ENCODE measurements at regions not wholly inside any gene's neighbourhood (a gene's known extent, or its start where the extent isn't known, plus 50 kb on each side); places are given as distances from the start of the nearest gene placed in this dataset.

- WGBS, result 79% methylated on average over 6 of the region's 6 CpGs
These were observed 168.7 kb upstream of the ITGB1 start for GRCh38 chr10:33126742-33127141.

DNA sequence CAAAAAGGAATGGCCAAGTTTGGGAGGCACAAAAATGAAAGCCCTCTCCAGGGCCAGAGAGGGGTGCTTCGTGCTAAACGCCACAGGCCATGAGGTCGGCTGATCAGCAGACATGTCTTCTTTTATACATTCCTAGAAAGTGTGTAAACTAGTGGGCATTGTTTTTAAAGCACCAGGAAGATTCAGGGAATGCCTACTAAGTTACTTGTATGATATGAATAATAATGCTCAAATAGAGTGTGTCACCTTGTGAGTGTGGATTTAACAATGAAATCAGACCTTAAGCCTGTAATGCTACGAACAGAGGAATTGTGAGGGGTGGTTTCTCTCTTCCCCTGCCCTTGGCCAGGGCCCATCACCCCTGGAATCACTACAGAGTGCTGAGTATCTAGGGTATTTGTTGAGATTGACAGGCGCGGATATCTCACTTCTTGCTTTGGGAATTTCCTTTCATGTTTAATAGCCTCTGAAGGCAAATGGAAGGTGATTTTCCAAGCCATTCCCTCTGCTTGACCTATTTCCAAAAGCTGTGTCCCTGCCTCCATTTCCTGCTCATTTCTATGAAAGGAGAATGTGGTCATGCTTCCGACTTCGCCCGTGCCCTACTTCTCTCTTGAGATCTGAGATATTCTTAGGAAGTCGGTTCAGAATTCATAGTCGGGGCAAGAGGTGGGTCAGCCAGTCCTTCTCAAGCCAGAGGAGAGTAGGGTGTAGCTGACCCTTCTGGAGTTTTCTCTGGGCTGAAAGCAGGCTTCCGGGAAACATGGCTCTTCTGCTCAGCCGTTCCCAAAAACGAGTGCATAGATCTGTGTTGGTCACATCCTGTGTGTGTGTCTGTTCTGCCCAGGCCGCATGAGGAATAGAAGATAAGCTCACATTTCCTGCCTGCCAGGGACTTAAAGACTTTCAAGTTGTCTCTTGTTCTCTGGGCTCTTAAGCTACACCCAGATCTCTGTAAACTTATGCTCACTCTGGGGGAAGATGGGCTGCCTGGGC is 167.8 kb upstream of the ITGB1 start:
- TF ChIP-seq HNF4A (conservative IDR thresholded peaks at IDR 0.05), result no peak
- peak; percentile 43 for TF ChIP-seq YY1 (IDR thresholded peaks at IDR 0.05)
- peak in 1 of 2 donors; percentile 3 for TF ChIP-seq RAD21 (IDR thresholded peaks at IDR 0.05)
- TF ChIP-seq, protein P1, sequence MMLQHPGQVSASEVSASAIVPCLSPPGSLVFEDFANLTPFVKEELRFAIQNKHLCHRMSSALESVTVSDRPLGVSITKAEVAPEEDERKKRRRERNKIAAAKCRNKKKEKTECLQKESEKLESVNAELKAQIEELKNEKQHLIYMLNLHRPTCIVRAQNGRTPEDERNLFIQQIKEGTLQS (IDR thresholded peaks at IDR 0.05), result no peak
- TF ChIP-seq TAF1 (conservative IDR thresholded peaks at IDR 0.05), result no peak
- no peak for TF ChIP-seq RXRA (IDR thresholded peaks at IDR 0.05)
- TF ChIP-seq JUND (IDR thresholded peaks at IDR 0.05), result no peak
- TF ChIP-seq SP1 (IDR thresholded peaks at IDR 0.05), result peak; percentile 14
- peak; percentile 67 for TF ChIP-seq NR2F2 (IDR thresholded peaks at IDR 0.05)
- H3K27ac ChIP-seq (ENCODE audit: low read depth in 1 of 2, low read length in 2 of 2), result peak overlapping the region; percentile 60 to 75
- H3K4me1 ChIP-seq (ENCODE audit: control insufficient read depth in 4 of 4, insufficient read depth in 4 of 4, low read length in 3 of 4), result peaks cover 0 to 1% (median 0%) of the 10 kb centered on the region in 4 donors
- no peak overlapping the region for H3K4me3 ChIP-seq (ENCODE audit: low read depth in 1 of 3, low read length in 3 of 3)
- WGBS, result 78% methylated on average over 15 of the region's 15 CpGs
- no peak overlapping the region for H3K9ac ChIP-seq (ENCODE audit: low read depth in 1 of 2, low read length in 2 of 2)
- no peaks in the 10 kb centered on the region for H3K36me3 ChIP-seq (ENCODE audit: control insufficient read depth in 4 of 4, insufficient read depth in 3 of 4, low read depth in 1 of 4, low read length in 3 of 4)
- no peaks in the 10 kb centered on the region for H3K9me3 ChIP-seq (ENCODE audit: control insufficient read depth in 4 of 4, low read length in 3 of 4)
- H3K27me3 ChIP-seq (ENCODE audit: control insufficient read depth in 4 of 4, insufficient read depth in 4 of 4, low read length in 3 of 4), result no peaks in the 10 kb centered on the region
- DNase-seq (ENCODE audit: low spot score), result no peak

More at GRCh38 chr10:33126742-33127141, 168.7 kb upstream of the ITGB1 start:
- no peaks in the 10 kb centered on the region for H3K9me3 ChIP-seq (ENCODE audit: control insufficient read depth in 4 of 4, low read length in 3 of 4)
- H3K4me1 ChIP-seq (ENCODE audit: control insufficient read depth in 4 of 4, insufficient read depth in 4 of 4, low read length in 3 of 4), result peaks cover 0 to 1% (median 0%) of the 10 kb centered on the region in 4 donors
- TF ChIP-seq GABPA (IDR thresholded peaks at IDR 0.05 in 1 of 2, conservative IDR thresholded peaks at IDR 0.05 in 1 of 2) (no peak), JUND (IDR thresholded peaks at IDR 0.05) (no peak), FOXA1 (IDR thresholded peaks at IDR 0.05) (no peak), TAF1 (conservative IDR thresholded peaks at IDR 0.05) (no peak), SP1 (IDR thresholded peaks at IDR 0.05) (no peak), FOXA2 (IDR thresholded peaks at IDR 0.05) (no peak), RAD21 (IDR thresholded peaks at IDR 0.05) (no peak), YY1 (IDR thresholded peaks at IDR 0.05) (no peak)
- TF ChIP-seq, protein P2, sequence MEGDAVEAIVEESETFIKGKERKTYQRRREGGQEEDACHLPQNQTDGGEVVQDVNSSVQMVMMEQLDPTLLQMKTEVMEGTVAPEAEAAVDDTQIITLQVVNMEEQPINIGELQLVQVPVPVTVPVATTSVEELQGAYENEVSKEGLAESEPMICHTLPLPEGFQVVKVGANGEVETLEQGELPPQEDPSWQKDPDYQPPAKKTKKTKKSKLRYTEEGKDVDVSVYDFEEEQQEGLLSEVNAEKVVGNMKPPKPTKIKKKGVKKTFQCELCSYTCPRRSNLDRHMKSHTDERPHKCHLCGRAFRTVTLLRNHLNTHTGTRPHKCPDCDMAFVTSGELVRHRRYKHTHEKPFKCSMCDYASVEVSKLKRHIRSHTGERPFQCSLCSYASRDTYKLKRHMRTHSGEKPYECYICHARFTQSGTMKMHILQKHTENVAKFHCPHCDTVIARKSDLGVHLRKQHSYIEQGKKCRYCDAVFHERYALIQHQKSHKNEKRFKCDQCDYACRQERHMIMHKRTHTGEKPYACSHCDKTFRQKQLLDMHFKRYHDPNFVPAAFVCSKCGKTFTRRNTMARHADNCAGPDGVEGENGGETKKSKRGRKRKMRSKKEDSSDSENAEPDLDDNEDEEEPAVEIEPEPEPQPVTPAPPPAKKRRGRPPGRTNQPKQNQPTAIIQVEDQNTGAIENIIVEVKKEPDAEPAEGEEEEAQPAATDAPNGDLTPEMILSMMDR (IDR thresholded peaks at IDR 0.05; ENCODE audit: low read depth, low read length, missing input control), result no peak
- TF ChIP-seq, protein P3, sequence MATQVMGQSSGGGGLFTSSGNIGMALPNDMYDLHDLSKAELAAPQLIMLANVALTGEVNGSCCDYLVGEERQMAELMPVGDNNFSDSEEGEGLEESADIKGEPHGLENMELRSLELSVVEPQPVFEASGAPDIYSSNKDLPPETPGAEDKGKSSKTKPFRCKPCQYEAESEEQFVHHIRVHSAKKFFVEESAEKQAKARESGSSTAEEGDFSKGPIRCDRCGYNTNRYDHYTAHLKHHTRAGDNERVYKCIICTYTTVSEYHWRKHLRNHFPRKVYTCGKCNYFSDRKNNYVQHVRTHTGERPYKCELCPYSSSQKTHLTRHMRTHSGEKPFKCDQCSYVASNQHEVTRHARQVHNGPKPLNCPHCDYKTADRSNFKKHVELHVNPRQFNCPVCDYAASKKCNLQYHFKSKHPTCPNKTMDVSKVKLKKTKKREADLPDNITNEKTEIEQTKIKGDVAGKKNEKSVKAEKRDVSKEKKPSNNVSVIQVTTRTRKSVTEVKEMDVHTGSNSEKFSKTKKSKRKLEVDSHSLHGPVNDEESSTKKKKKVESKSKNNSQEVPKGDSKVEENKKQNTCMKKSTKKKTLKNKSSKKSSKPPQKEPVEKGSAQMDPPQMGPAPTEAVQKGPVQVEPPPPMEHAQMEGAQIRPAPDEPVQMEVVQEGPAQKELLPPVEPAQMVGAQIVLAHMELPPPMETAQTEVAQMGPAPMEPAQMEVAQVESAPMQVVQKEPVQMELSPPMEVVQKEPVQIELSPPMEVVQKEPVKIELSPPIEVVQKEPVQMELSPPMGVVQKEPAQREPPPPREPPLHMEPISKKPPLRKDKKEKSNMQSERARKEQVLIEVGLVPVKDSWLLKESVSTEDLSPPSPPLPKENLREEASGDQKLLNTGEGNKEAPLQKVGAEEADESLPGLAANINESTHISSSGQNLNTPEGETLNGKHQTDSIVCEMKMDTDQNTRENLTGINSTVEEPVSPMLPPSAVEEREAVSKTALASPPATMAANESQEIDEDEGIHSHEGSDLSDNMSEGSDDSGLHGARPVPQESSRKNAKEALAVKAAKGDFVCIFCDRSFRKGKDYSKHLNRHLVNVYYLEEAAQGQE (IDR thresholded peaks at IDR 0.05), result no peak
- no peaks in the 10 kb centered on the region for H3K27me3 ChIP-seq (ENCODE audit: control insufficient read depth in 4 of 4, insufficient read depth in 4 of 4, low read length in 3 of 4)
- no peak overlapping the region for H3K9ac ChIP-seq (ENCODE audit: low read depth in 1 of 2, low read length in 2 of 2)
- H3K27ac ChIP-seq (ENCODE audit: low read depth in 1 of 2, low read length in 2 of 2), result no peak overlapping the region
- no peaks in the 10 kb centered on the region for H3K36me3 ChIP-seq (ENCODE audit: control insufficient read depth in 4 of 4, insufficient read depth in 3 of 4, low read depth in 1 of 4, low read length in 3 of 4)
- no peak for DNase-seq (ENCODE audit: low spot score)
- H3K4me3 ChIP-seq (ENCODE audit: low read depth in 1 of 3, low read length in 3 of 3), result no peak overlapping the region

All from liver (tissue), 8 donors.